ENCODE measurements at regions not wholly inside any gene's neighbourhood (a gene's known extent, or its start where the extent isn't known, plus 50 kb on each side); places are given as distances from the start of the nearest gene placed in this dataset.

GRCh38 chr21:15480160-15480559 is 249.6 kb upstream of the USP25 start:
- no peak for DNase-seq

DNA sequence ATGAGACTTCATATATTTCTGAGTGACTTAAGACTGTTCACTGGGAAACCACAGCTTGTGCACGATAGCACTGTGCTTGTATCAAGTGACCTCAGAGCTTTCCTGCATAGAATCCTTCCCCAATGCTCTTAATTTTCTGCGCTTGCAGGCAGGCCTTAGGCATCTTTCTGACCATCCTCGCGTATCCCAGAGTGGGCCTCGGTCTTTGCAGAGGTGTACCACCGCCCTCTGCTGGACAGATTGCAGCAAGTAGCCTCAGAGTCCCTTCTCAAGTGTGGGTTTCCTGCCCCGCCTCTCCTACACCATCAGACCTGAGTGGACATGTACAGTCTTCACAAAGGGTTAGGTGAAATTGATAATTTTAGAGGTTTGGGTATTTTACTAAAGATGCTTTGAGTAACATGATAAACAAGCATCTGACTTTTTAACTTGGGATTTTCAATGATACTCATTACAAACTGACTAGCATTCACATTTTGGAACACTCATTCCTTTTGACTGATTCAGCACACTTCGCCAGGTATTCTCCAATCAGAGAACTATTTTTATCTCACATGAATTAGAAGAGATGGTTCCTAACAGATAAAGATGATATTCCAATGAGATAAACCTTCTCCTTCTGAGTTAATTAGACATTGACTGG is 246.5 kb upstream of the USP25 start:
- peak; percentile 74 for DNase-seq

- no peak for DNase-seq
These were observed 243.2 kb upstream of the USP25 start for GRCh38 chr21:15486460-15487195.

DNA sequence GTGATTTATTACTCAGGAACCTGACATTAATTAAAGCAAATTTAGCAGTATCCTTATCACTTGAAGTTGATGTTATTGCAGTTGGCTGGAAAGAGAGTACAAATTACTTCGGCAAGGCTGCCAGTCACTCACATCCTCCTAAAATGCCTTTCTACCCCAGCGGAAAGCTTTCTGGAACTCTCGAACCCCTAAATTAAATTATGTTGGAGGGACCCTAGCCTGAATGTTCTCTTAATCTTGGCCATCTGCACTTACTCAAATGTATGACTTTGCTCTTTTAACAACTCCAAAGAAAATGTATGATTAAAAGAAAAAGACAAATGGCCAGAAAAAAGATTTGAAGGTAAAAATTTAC is 242.6 kb upstream of the USP25 start:
- no peak for DNase-seq

DNA sequence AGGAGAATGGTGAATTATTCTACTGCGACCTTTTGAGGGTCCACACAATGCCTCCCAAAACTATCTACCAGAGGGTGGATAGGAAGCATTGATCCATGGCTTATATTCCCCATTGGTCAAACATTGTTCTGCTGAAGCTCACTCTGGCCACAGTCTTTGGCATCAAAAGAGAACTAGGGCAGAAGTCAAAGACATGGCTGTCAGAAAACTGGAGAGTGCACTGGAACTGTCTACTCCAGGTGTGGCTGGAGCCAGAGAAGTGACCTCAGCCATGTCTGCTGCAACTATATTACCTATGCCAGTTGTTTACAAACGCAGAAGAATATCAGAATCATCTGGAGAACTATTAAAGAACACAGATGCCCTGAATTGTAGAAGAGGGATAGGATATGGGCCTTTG is 238.7 kb upstream of the USP25 start:
- DNase-seq = no peak

- DNase-seq = no peak
These were observed 236.1 kb upstream of the USP25 start for GRCh38 chr21:15493646-15494045.

GRCh38 chr21:15494481-15494880 is 235.3 kb upstream of the USP25 start:
- no peak for DNase-seq

DNA sequence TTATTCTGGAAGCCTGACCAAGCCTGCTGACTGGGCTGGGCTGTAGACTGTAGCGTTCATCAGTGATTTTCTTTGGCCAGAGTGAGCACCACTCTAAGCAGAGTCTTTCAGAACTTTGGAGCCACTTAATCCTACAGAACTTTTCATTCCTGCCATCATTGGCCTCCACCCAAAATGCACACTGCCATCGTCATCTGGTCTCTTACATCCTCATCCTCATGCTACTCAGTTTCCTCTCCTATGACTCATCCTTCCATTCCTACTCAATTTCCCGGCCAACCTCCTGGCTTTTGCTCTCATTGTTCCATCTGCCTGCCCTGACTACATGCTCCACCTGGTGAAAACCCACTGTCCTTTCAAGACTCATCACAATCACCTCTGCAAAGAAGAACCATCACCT is 233.8 kb upstream of the USP25 start:
- no peak for DNase-seq

DNA sequence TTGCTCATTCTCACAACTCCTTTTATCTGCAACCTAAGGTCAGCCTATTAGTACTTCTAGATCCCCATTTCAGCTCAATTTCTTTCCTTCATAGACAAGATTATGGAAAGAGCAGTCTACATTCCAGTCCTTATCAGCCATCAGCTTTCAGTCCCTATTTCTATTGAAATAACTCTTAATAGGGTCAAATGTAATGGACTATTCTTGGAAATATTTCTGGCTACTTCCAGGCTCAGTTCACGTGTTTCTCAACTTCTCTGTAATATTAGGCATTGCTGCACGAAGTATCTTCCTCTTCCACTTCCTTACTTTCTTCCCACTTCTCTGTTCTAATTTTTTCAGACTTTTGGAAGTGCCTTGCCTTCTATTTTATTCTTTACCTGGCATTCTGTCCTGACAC is 232.9 kb upstream of the USP25 start:
- no peak for DNase-seq

DNA sequence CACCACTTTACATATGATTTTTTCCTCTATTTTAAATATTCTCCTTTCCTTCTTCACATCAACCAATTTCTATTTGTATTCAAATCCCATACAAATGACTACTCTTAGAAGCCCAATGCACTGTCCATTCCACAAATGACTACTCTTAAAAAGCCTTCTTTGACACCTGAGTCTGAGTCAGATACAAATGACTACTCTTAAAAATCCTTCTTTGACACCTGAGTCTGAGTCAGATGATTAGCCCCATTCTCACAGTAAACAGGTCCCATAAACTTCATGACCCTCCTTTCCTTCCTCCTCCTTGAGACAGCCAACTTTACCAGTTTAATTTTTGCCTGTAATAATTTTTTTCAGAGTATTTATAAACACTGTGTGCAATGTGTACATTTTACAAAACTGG is 231.3 kb upstream of the USP25 start:
- no peak for DNase-seq

DNA sequence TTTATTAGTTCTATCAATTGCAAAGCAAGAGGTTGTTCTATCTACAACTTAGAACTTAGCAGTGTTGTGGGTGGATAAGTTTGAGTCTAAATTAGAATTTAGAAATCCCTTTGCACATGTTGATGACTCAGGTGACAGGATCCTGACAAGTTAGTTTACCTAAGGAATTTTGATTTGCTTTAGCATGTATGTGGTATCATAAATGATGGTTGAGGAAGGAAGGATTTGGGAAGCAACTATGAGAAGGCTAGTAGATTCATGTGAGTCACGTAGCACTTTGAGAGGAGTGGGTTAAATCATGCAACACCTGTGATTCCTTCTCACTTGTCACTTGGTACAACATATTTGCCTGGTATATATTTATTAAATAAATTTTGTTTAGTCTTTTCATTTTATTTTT is 223.7 kb upstream of the USP25 start:
- no peak for DNase-seq

DNA sequence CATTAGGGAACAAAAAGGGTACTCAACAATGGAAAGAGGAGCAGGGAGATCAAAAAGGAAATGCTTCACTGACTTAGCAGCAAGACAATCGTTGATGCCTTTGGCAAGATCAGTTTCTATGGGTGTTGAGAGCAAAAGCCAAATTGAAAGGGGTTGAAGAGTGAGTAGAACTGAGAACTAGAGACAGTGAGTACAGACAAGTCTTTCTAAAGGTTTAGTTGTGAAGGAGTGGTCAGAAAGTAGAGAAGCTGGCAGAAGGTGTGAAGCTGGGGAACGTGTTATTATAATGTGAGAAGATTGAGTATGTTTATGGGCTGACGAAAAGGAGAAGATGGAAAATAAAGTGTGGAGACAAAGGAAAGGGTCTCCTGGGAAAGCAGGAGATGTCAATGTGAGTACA is 221.2 kb upstream of the USP25 start:
- DNase-seq = no peak

- DNase-seq = no peak
These were observed 215.5 kb upstream of the USP25 start for GRCh38 chr21:15514073-15514946.

DNA sequence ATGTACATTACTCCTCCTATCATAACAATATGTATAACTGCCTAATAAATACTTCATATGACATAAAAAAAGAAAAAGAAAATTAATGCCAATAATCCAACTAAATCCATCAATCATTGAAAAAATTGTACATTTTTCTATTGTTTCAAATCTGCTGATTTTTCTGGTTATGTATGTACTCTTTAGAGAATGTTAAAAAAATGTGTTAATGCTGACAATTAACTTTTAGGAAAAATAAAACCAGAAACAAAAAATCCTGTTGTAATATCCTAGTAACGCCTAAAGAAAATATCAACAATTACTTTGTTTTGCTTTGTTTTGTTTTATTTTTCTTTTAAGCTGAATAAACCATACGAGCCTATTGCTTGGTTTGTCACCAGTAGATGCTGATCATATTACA is 213.9 kb upstream of the USP25 start:
- DNase-seq = no peak

DNA sequence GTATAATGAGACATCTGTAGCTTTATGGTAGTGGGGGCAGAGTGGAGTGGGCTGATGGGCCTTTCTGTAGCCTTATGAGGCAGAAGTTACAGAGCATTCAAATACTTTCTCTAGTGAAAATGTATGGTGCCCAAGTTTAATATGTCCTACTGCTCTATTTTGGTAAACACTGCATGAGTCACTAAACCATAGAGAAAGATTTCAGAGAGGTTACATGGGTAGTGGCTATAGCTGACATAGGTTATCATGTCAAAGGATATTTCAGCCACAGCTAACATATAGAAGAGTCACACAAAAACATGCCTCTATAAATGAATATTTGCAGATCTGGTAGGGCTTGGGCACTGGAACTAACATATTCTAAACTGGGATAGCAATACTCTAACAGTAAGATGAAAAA is 212.4 kb upstream of the USP25 start:
- no peak for DNase-seq

- no peak for DNase-seq
These were observed 208.8 kb upstream of the USP25 start for GRCh38 chr21:15520811-15521643.

DNA sequence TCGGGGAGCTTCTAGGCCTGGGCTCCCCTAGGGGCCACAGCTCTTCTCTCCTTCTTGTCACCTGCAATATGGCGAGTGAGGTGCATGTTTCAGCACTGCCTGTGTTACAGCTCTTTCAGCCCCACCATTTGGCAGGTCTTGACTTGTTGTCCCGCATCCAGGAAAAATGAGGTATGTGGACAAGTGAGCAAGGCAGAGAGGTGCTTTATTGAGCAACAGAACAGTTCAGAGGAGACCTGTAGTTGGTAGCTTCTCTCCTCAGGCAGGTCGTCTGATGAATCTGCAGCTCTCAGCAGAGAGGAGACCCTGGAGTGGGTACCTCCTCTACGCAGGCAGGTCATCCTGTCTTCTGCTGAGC is 208.2 kb upstream of the USP25 start:
- no peak for DNase-seq

DNA sequence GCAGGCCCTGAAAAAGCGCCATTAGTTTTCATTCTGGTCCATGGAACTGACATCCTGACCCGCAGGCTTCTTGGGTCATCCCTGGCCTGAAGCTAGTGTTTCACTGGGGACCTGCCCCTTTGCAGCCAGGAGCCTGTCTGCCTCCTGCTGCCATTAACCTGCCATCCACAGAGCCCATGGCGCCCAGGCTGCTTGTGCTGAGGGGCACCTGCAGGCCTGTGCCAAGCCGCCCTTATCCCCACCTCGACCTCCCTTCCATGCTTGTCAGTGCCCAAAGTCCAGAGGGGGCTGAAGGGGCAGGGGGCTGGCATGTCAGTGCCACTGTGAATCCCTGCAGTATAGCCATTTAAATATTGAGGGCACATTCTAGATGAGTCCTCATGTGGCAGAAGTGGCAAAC is 207.6 kb upstream of the USP25 start:
- DNase-seq = no peak

DNA sequence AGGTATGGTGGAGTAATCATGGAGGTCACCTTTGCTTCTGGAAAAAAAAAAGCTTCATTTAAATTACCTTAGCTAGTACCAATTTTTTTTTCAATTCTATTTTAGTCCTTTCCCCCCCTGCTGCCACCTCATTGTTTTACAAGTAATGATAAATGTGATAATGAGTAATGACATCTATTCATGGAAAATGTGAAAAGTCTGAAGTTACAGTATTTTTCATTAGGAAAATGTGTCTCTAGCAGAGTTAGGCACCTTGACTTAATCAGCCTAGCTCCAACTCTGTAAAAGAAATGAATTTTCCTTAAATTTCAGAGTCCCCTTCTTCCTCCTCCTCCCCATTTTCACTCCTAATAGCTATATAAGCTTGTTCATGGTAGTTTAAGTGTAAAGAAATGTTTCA is 204.9 kb upstream of the USP25 start:
- DNase-seq = no peak

DNA sequence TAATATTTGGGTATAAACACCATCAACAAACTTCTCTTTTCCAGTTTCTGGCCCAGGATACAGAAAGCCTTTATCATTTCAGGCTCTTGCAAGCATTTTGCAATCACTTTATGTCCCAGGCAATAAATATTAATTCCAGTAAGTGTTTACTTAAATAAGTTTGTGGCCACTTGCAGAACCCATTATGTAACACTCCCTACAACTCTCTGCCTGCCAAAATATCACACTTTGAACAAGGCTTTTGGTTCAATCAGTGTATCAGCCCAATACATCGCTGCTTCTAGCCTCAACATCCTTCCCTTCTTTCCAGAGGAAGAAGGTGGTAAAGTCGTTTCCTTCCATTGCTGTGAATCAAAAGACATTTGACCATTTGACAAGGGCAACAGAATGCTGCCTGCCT is 203.0 kb upstream of the USP25 start:
- DNase-seq = no peak

GRCh38 chr21:15528346-15528745 is 201.4 kb upstream of the USP25 start:
- DNase-seq = no peak

GRCh38 chr21:15531986-15532385 is 197.8 kb upstream of the USP25 start:
- DNase-seq = no peak

GRCh38 chr21:15533618-15534017 is 196.2 kb upstream of the USP25 start:
- DNase-seq = no peak

All from occipital lobe (tissue), 1 donor.